ENCODE measurements at regions not wholly inside any gene's neighbourhood (a gene's known extent, or its start where the extent isn't known, plus 50 kb on each side); places are given as distances from the start of the nearest gene placed in this dataset.

DNA sequence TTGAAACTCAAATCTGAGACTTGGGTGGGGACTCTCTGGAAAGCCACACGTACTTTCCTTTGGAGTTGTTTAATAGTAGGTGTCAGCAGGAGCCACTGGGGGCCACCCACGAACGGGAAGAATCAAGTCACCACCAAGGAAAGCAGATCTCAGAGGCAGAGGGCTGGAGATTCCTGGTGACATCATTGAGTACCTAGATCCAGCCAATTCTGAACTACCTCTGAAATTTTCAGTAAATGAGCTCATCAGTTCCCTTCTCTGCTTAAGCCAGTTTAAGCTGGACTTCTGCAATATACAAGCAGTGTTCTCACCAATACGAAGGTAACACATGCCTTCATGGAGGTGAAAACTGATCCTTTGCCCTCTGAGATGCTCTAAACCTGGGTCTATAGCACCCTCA, 99.3 kb upstream of the SORCS3 start:
- TF ChIP-seq, protein P1, sequence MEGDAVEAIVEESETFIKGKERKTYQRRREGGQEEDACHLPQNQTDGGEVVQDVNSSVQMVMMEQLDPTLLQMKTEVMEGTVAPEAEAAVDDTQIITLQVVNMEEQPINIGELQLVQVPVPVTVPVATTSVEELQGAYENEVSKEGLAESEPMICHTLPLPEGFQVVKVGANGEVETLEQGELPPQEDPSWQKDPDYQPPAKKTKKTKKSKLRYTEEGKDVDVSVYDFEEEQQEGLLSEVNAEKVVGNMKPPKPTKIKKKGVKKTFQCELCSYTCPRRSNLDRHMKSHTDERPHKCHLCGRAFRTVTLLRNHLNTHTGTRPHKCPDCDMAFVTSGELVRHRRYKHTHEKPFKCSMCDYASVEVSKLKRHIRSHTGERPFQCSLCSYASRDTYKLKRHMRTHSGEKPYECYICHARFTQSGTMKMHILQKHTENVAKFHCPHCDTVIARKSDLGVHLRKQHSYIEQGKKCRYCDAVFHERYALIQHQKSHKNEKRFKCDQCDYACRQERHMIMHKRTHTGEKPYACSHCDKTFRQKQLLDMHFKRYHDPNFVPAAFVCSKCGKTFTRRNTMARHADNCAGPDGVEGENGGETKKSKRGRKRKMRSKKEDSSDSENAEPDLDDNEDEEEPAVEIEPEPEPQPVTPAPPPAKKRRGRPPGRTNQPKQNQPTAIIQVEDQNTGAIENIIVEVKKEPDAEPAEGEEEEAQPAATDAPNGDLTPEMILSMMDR (IDR thresholded peaks at IDR 0.05): no peak
- no peak for TF ChIP-seq POLR2AphosphoS5 (IDR thresholded peaks at IDR 0.05; ENCODE audit: low read depth, low read length)
- TF ChIP-seq TCF7L2 (IDR thresholded peaks at IDR 0.05; ENCODE audit: low read depth, low read length): no peak
- no peak for TF ChIP-seq SIN3A (IDR thresholded peaks at IDR 0.05; ENCODE audit: borderline replicate concordance, insufficient read depth, low read depth, low read length)

All from Panc1 (cell line).